ENCODE measurements at regions not wholly inside any gene's neighbourhood (a gene's known extent, or its start where the extent isn't known, plus 50 kb on each side); places are given as distances from the start of the nearest gene placed in this dataset.

- peaks cover 3% of the 10 kb centered on the region for H3K27me3 Mint-ChIP-seq
- no peak for DNase-seq
- POLR2A ChIA-PET, result no interaction called here
- ATAC-seq (ENCODE audit: low read depth), result no peak
- H3K9me3 Mint-ChIP-seq, result no peaks in the 10 kb centered on the region
- no peaks in the 10 kb centered on the region for H3K36me3 Mint-ChIP-seq
- no peak overlapping the region for H3K4me3 Mint-ChIP-seq
- H3K27ac Mint-ChIP-seq, result no peak overlapping the region
- H3K4me1 Mint-ChIP-seq, result no peaks in the 10 kb centered on the region
Measured at GRCh38 chr3:124108446-124108845, 116.5 kb upstream of the ROPN1 start.

- POLR2A ChIA-PET, result no interaction called here
- DNase-seq (no peak), ATAC-seq (ENCODE audit: low read depth) (no peak)
- no peak overlapping the region for H3K4me3 Mint-ChIP-seq
- H3K9me3 Mint-ChIP-seq, result no peaks in the 10 kb centered on the region
- no peak overlapping the region for H3K27ac Mint-ChIP-seq
- peaks cover 8% of the 10 kb centered on the region for H3K27me3 Mint-ChIP-seq
- no peaks in the 10 kb centered on the region for H3K36me3 Mint-ChIP-seq
- H3K4me1 Mint-ChIP-seq, result no peaks in the 10 kb centered on the region
Measured at GRCh38 chr3:124113485-124113884, 121.6 kb upstream of the ROPN1 start.

GRCh38 chr3:124115279-124115678 is 123.4 kb upstream of the ROPN1 start:
- Mint-ChIP-seq H3K27me3 (peaks cover 8% of the 10 kb centered on the region), H3K4me1 (no peaks in the 10 kb centered on the region), H3K4me3 (no peak overlapping the region), H3K9me3 (no peaks in the 10 kb centered on the region), H3K36me3 (no peaks in the 10 kb centered on the region), H3K27ac (no peak overlapping the region)
- POLR2A ChIA-PET, result no interaction called here
- ATAC-seq (ENCODE audit: low read depth), result no peak
- DNase-seq, result no peak

DNA sequence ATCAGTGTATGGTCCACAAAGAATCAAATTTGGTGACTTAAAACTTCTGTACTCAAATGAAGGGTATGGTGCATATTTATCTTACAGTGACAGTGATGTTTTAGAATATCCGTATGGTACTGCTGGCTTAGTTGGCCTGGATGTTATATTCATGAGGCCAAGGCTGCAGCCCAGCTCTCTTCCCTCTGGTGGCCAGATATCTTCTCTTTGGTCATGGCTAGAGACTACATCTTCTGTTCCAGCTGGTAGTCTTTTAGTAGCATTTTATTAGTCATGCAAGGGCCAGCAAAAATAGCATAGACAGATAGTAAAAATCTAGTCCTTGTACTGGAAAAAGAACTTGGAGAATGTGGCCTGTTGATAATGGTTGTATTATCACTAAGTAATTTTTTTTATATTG is 124.0 kb upstream of the ROPN1 start:
- Mint-ChIP-seq H3K27me3 (peaks cover 8% of the 10 kb centered on the region), H3K9me3 (no peaks in the 10 kb centered on the region), H3K4me3 (no peak overlapping the region), H3K4me1 (no peaks in the 10 kb centered on the region), H3K36me3 (no peaks in the 10 kb centered on the region), H3K27ac (no peak overlapping the region)
- ATAC-seq (ENCODE audit: low read depth), result no peak
- POLR2A ChIA-PET, result no interaction called here
- DNase-seq, result no peak

DNA sequence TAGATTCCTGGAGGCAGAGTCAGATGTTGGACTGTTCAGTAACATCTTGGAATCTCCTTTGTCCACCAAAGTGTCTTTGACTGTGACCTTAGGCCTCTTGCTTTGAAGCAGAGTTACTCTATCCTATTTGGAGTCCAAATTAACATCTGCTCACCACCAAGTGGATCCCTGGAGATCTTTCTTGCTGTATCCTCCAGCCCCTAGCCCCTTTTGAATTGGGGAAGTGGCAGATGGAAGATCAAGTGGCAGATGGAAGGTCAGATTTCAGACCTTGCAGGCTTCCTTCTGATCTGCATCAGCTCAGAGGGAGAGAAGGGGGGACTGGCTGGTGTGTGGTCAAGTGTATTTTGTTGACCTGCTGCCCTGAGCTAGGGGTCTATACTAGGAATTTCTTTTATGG is 125.0 kb upstream of the ROPN1 start:
- Mint-ChIP-seq H3K36me3 (no peaks in the 10 kb centered on the region), H3K4me3 (no peak overlapping the region), H3K27me3 (peaks cover 8% of the 10 kb centered on the region), H3K4me1 (no peaks in the 10 kb centered on the region), H3K9me3 (no peaks in the 10 kb centered on the region), H3K27ac (no peak overlapping the region)
- POLR2A ChIA-PET, result no interaction called here
- ATAC-seq (ENCODE audit: low read depth), result no peak
- DNase-seq, result no peak

- H3K27me3 Mint-ChIP-seq, result peaks cover 8% of the 10 kb centered on the region
- POLR2A ChIA-PET, result no interaction called here
- H3K4me1 Mint-ChIP-seq, result no peaks in the 10 kb centered on the region
- H3K27ac Mint-ChIP-seq, result no peak overlapping the region
- H3K4me3 Mint-ChIP-seq, result no peak overlapping the region
- DNase-seq, result no peak
- no peaks in the 10 kb centered on the region for H3K9me3 Mint-ChIP-seq
- ATAC-seq (ENCODE audit: low read depth), result no peak
- no peaks in the 10 kb centered on the region for H3K36me3 Mint-ChIP-seq
Measured at GRCh38 chr3:124117486-124117885, 125.6 kb upstream of the ROPN1 start.

- POLR2A ChIA-PET, result no interaction called here
- H3K4me3 Mint-ChIP-seq, result no peak overlapping the region
- H3K27me3 Mint-ChIP-seq, result peaks cover 8% of the 10 kb centered on the region
- H3K9me3 Mint-ChIP-seq, result no peaks in the 10 kb centered on the region
- H3K4me1 Mint-ChIP-seq, result no peaks in the 10 kb centered on the region
- no peak for ATAC-seq (ENCODE audit: low read depth)
- H3K27ac Mint-ChIP-seq, result no peak overlapping the region
- no peak for DNase-seq
- H3K36me3 Mint-ChIP-seq, result no peaks in the 10 kb centered on the region
Measured at GRCh38 chr3:124118397-124118796, 126.5 kb upstream of the ROPN1 start.

DNA sequence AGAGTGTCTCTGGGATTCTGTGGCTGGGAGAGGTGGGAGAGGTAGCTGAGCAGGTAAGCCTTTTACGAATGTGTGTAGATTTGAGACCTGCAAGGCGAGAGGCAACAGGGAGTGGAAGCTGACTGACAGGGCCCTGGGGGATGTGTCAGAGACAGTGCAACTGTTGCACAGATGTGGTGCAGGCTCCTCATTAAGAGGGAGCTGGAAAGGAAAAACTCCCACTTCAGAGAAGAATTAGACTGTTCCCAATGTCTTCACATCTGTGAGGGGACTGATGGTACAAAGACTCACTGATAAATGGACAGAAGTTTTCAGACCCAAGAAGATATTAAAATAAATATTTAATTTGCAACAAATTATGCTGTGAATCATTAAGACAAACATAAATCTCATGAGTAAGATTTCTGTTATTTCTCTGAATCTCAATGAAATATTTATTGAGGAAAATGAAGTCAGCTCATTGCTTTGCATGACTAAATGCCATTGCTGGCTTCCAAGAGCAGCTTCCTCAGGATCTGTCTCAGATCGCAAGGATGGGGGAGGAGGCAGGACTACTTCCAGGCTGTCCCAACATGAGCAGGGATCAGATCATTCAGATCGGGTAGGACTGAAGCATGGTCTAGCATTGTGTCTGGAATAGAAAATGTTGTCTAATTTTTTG is 127.3 kb upstream of the ROPN1 start:
- DNase-seq, result no peak
- no peak overlapping the region for H3K4me3 Mint-ChIP-seq
- ATAC-seq (ENCODE audit: low read depth), result no peak
- POLR2A ChIA-PET, result no interaction called here
- peaks cover 8% of the 10 kb centered on the region for H3K27me3 Mint-ChIP-seq
- no peak overlapping the region for H3K27ac Mint-ChIP-seq
- no peaks in the 10 kb centered on the region for H3K9me3 Mint-ChIP-seq
- no peaks in the 10 kb centered on the region for H3K36me3 Mint-ChIP-seq
- no peaks in the 10 kb centered on the region for H3K4me1 Mint-ChIP-seq

DNA sequence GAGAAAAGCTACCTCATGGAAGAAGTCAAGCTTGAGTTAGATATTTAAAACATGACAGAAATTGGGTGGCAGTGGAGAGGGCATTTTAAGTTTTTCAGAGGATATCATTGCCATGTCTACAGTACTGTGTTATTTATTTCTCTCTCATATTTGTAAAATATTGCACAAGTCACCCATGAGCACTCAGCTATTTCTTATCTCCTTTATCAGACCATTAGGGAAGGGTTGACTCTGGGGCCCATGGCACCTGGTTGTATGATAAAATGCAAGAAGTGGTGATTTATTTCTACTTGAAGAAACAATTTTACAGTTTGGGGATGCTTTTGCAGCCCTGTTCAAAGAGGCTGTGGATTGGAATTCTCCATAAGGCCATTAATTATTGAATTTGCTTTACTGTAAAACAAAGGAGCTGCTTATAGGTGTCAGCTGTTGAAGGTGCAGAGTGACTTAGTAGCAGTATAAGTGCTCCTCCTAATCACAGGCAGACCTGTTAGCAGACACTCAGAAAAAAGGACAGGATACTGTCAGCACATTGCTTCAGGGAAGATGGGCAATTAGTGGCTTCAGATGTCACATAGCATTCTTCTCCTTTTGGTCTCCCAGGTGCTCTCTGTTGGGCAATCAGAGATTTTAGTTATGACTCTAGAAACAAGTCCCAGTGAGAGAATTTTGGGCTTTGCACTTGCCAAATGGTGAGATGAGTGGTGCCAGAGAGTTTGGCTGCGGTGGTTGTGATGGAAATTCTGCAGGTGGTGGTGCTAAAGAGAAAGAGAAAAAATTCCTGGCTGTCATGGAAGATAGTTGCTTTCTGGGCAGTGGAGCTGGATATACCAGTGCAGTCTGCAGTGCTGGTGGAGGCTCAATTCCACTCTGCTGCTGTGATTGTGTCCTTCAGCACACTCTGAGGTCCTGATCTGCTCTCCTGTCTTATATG is 129.7 kb upstream of the ROPN1 start:
- POLR2A ChIA-PET, result no interaction called here
- peaks cover 9% of the 10 kb centered on the region for H3K27me3 Mint-ChIP-seq
- no peak overlapping the region for H3K27ac Mint-ChIP-seq
- H3K4me3 Mint-ChIP-seq, result no peak overlapping the region
- DNase-seq (no peak), ATAC-seq (ENCODE audit: low read depth) (no peak)
- no peaks in the 10 kb centered on the region for H3K4me1 Mint-ChIP-seq
- no peaks in the 10 kb centered on the region for H3K36me3 Mint-ChIP-seq
- no peaks in the 10 kb centered on the region for H3K9me3 Mint-ChIP-seq

DNA sequence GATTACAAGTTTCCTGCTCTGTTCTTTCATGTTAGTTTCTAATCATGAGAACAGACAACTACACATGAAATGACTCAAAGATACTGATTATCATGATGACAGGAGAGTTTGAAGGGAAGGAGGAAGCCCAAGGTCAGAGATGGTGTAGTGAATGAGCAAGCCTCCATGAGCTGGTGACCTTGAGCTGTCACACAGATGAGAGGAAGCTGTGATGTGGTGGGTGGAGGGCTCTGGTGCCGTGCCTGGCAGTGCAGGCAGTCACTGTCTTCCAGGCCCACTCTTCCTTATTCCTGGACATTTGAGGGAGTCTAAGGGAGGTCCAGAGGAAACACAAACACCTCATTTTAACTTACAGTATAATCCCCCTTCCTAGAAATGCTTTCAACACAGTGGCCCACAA is 133.4 kb upstream of the ROPN1 start:
- Mint-ChIP-seq H3K36me3 (no peaks in the 10 kb centered on the region), H3K9me3 (no peaks in the 10 kb centered on the region), H3K27me3 (peaks cover 19% of the 10 kb centered on the region), H3K4me3 (no peak overlapping the region), H3K4me1 (no peaks in the 10 kb centered on the region), H3K27ac (no peak overlapping the region)
- DNase-seq (no peak), ATAC-seq (ENCODE audit: low read depth) (no peak)
- POLR2A ChIA-PET, result no interaction called here

- Mint-ChIP-seq H3K27me3 (peaks cover 19% of the 10 kb centered on the region), H3K4me3 (no peak overlapping the region), H3K27ac (no peak overlapping the region), H3K4me1 (no peaks in the 10 kb centered on the region), H3K36me3 (no peaks in the 10 kb centered on the region), H3K9me3 (no peaks in the 10 kb centered on the region)
- DNase-seq, result no peak
- POLR2A ChIA-PET, result no interaction called here
- ATAC-seq (ENCODE audit: low read depth), result no peak
Measured at GRCh38 chr3:124126436-124127023, 134.6 kb upstream of the ROPN1 start.

DNA sequence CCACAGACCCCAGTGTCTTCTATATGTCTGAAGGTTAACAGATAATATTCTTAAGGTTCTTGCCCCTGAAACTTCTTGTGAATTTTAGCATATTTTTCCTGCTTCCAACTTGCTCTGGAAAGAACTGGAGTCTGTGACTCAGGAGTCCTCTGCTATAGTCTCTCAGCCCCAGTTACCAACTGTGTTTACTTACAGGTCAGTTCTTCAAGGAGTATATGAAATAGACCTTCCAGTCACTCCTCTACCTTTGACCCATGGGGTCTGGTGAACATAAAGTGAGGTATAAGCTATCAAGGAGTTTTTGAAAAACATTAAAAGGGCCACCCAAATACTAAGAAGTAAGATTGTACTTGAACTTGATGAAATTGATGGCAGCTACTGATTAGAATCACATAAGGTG is 139.2 kb upstream of the ROPN1 start:
- DNase-seq, result no peak
- Mint-ChIP-seq H3K27ac (no peak overlapping the region), H3K9me3 (no peaks in the 10 kb centered on the region), H3K27me3 (peaks cover 14% of the 10 kb centered on the region), H3K36me3 (no peaks in the 10 kb centered on the region), H3K4me1 (no peaks in the 10 kb centered on the region), H3K4me3 (no peak overlapping the region)
- POLR2A ChIA-PET, result no interaction called here
- ATAC-seq (ENCODE audit: low read depth), result no peak

DNA sequence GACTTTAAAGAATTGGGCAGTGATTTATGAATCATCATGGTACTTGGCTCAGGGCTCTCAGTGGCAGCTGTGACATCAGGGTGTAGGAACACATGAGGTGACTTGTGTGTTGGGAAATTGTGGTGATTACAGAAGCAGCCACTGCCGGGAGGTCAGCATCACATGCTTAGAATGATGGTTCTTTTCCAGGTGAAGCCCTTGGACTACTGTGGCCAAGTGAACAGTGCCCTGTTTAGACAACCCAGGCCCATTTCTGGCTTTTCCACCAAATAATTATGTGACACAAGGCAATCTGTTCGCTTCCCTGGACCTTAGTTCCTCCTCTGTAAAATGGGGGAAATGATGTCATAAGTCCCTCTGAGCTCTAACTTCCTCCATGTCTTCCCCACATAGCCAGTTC is 139.7 kb upstream of the ROPN1 start:
- Mint-ChIP-seq H3K36me3 (no peaks in the 10 kb centered on the region), H3K4me1 (no peaks in the 10 kb centered on the region), H3K9me3 (no peaks in the 10 kb centered on the region), H3K27me3 (peaks cover 14% of the 10 kb centered on the region), H3K27ac (no peak overlapping the region), H3K4me3 (no peak overlapping the region)
- DNase-seq, result no peak
- POLR2A ChIA-PET, result no interaction called here
- no peak for ATAC-seq (ENCODE audit: low read depth)

- Mint-ChIP-seq H3K9me3 (no peaks in the 10 kb centered on the region), H3K27me3 (peaks cover 11% of the 10 kb centered on the region), H3K27ac (no peak overlapping the region), H3K36me3 (no peaks in the 10 kb centered on the region), H3K4me1 (no peaks in the 10 kb centered on the region), H3K4me3 (no peak overlapping the region)
- ATAC-seq (ENCODE audit: low read depth) (no peak), DNase-seq (no peak)
- POLR2A ChIA-PET, result interaction anchor here (0.6 kb wide), 1 partner anchor 225 kb away, joined by 3 read pairs; no protein-coding TSS in a partner anchor
Measured at GRCh38 chr3:124132813-124133212, 140.9 kb upstream of the ROPN1 start.
